Adrenal gland (tissue), 5 donors: ENCODE measurements at regions not wholly inside any gene's neighbourhood (a gene's known extent, or its start where the extent isn't known, plus 50 kb on each side); places are given as distances from the start of the nearest gene placed in this dataset.

ENCODE experiments used
- POLR2A ChIP-seq, 2 donors: fragments of 450-650 bp; IDR thresholded peaks; one replicate each; pipeline ENCODE4 v1.6.1; 2017; ENCODE audit warnings: antibody characterized with exemption in 2 of 2, mild to moderate bottlenecking in 2 of 2, moderate library complexity in 1 of 2
- TF ChIP-seq, protein P1 (sequence below), 6 experiments: fragments of 450-650 bp in 4 of 6; fragments of 200-600 bp in 2 of 6; sonication (generic) in 1 of 6; IDR thresholded peaks; 1 replicate in 5 of 6; 2 replicates in 1 of 6; pipeline versions ENCODE4 v1.5.1 to v1.8.0; 2016 to 2021; ENCODE audit warnings: antibody characterized with exemption in 6 of 6, mild to moderate bottlenecking in 2 of 6, moderate library complexity in 1 of 6
- donor health status: DM: no; HTN: no; CAD: no.

DNA sequence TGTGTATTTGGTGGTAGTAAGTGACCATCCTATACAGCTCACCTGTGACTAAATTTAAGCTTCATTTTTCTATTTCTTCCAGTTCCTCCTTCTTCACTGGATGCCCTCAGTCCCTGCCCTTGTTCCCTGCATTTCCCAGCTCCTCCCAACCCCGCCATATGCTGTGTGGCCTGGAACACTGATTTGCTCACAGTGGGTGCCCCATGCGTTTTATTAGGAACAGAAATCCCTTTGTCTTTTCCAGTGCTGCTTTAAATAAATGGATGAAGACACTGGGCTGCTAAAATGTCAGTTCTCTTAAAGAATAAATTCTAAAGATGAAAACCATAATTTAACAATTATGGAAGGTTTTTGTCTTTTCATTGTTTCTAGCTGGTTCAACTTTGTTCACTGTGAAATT, 477.3 kb downstream of the DCDC2C start:
- TF ChIP-seq, protein P1, sequence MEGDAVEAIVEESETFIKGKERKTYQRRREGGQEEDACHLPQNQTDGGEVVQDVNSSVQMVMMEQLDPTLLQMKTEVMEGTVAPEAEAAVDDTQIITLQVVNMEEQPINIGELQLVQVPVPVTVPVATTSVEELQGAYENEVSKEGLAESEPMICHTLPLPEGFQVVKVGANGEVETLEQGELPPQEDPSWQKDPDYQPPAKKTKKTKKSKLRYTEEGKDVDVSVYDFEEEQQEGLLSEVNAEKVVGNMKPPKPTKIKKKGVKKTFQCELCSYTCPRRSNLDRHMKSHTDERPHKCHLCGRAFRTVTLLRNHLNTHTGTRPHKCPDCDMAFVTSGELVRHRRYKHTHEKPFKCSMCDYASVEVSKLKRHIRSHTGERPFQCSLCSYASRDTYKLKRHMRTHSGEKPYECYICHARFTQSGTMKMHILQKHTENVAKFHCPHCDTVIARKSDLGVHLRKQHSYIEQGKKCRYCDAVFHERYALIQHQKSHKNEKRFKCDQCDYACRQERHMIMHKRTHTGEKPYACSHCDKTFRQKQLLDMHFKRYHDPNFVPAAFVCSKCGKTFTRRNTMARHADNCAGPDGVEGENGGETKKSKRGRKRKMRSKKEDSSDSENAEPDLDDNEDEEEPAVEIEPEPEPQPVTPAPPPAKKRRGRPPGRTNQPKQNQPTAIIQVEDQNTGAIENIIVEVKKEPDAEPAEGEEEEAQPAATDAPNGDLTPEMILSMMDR (IDR thresholded peaks at IDR 0.05), result no peak
- TF ChIP-seq POLR2A (IDR thresholded peaks at IDR 0.05), result no peak
